ENCODE measurements at regions not wholly inside any gene's neighbourhood (a gene's known extent, or its start where the extent isn't known, plus 50 kb on each side); places are given as distances from the start of the nearest gene placed in this dataset.

GRCh38 chr6:122248844-122249243, 150.6 kb upstream of the HSF2 start:
- CTCF ChIA-PET (ENCODE audit: low intra/inter-chr PET ratio): no interaction called here
- peak; percentile 24; the same call in 1 of the 2 replicates for TF ChIP-seq MAFK (IDR thresholded peaks at IDR 0.05; ENCODE audit: low read length)
- no peak for TF ChIP-seq ZBTB12 (CRISPR knock-in tag; IDR thresholded peaks at IDR 0.05)
- TF ChIP-seq C11orf30 (IDR thresholded peaks at IDR 0.05; ENCODE audit: low read depth): peak; percentile 35; the same call in 1 of the 2 replicates
- no peak for TF ChIP-seq CC2D1A (IDR thresholded peaks at IDR 0.05)
- TF ChIP-seq AFF1 (IDR thresholded peaks at IDR 0.05; ENCODE audit: low read depth in 1 of 2, partially characterized antibody in 2 of 2): no peak
- no peak for TF ChIP-seq CREB3L1 (IDR thresholded peaks at IDR 0.05; ENCODE audit: borderline replicate concordance, low read depth)
- TF ChIP-seq MAFF (IDR thresholded peaks at IDR 0.05; ENCODE audit: low read length): peak; percentile 32; the same call in 1 of the 2 replicates
- no peak for TF ChIP-seq SMARCA4 (IDR thresholded peaks at IDR 0.05)
- TF ChIP-seq ZNF316 (IDR thresholded peaks at IDR 0.05): peak; percentile 77
- TF ChIP-seq ZNF280A (IDR thresholded peaks at IDR 0.05; ENCODE audit: low read depth, partially characterized antibody): no peak
- in situ Hi-C loops (cut with MboI): no loop called here

More at GRCh38 chr6:122248844-122249243, 150.6 kb upstream of the HSF2 start:
- Histone ChIP-seq H3K9ac (ENCODE audit: insufficient read depth in 1 of 2, low read depth in 2 of 2, low read length in 2 of 2) (no peak overlapping the region), H4K20me1 (replicated peaks; ENCODE audit: control insufficient read depth, insufficient read depth, low read length) (no peaks in the 10 kb centered on the region), H3K79me2 (ENCODE audit: control insufficient read depth, insufficient read depth, low read length) (no peaks in the 10 kb centered on the region), H3K9me3 (replicated peaks; ENCODE audit: control insufficient read depth, insufficient read depth, low read depth, low read length) (no peaks in the 10 kb centered on the region), H3K36me3 (ENCODE audit: control insufficient read depth, insufficient read depth, low read length) (no peaks in the 10 kb centered on the region), H2AFZ (ENCODE audit: low read depth, low read length) (no peak overlapping the region), H3K4me1 (replicated peaks in 1 of 2; ENCODE audit: control insufficient read depth in 2 of 2, insufficient read depth in 2 of 2, low read length in 2 of 2) (no peaks in the 10 kb centered on the region), H3K27ac (ENCODE audit: extremely low read depth, low read depth, low read length) (no peak overlapping the region), H3K27me3 (ENCODE audit: control insufficient read depth in 2 of 2, insufficient read depth in 2 of 2, low read length in 2 of 2) (no peaks in the 10 kb centered on the region), H3K9me1 (ENCODE audit: control insufficient read depth, insufficient read depth, low read length) (no peaks in the 10 kb centered on the region), H3K4me3 (no peak overlapping the region), H3K4me2 (ENCODE audit: insufficient read depth, low read length) (no peak overlapping the region)
- DNase-seq (ENCODE audit: extremely low read depth in 1 of 4, low spot score in 3 of 4) (no peak), ATAC-seq (no peak), FAIRE-seq (no peak)
- 0% methylated on average over 1 of the region's 1 CpG for WGBS (ENCODE audit: insufficient coverage, low coverage, missing lambda C conversion rate)
- POLR2A ChIA-PET: no interaction called here
- intact Hi-C loops (cut with micrococcal nuclease): no loop called here
- BruUV-seq (replicated peaks): no TSS peak

Measured in K562 (cell line).